Activated naive CD4-positive, alpha-beta T cell treated with Interleukin-2 at 50 U/mL for 16 hours (primary cell): ENCODE measurements at regions not wholly inside any gene's neighbourhood (a gene's known extent, or its start where the extent isn't known, plus 50 kb on each side); places are given as distances from the start of the nearest gene placed in this dataset.
"Not testable (repeated sequence)": the region's sequence is repeated elsewhere in the genome, so short reads cannot be mapped to it uniquely, and the experiment has no call there.

Experiments
- DNase-seq: peaks from one replicate; pipeline ENCODE4 v3.0.0-alpha.2; 2020

DNA sequence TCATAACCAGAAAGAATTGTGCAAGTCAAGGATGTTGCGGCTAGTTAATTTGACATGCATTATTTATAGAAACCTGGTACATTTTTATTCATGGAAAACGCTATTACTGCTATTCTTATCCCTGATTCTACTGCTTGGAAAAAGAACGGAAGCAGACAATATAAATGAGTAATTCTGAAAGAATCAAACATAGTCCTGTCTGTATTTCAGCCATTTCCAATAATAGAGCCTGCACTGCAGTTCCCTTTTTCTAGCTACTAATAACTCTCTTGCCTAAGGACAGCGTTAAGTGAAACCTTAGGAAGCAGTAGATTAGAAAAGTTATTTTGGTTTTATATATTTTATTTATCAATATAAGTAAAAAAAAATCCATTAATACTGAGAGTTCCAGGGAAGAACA lies 414.9 kb downstream of the CYLC2 start:
- no peak for DNase-seq

- no peak for DNase-seq
Measured at GRCh38 chr9:103427696-103428095, 432.6 kb downstream of the CYLC2 start.

DNA sequence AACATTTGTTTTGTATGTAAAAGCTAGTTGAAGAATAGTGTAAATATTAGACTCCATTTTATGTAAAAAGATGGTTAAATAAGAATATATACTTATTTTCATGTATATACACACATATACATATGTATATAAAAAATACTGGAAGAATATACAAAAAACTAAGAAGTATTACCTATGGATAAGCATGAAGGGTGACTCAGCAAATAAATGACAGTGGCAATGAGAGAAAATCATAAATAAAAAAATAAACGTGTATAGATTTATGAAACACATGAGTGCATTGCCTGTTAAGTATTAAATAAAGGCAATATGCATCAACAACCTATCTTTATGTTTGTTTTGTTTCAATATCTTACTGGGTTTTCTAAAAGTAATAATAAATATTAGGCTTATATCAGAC lies 435.3 kb downstream of the CYLC2 start:
- DNase-seq: no peak

DNA sequence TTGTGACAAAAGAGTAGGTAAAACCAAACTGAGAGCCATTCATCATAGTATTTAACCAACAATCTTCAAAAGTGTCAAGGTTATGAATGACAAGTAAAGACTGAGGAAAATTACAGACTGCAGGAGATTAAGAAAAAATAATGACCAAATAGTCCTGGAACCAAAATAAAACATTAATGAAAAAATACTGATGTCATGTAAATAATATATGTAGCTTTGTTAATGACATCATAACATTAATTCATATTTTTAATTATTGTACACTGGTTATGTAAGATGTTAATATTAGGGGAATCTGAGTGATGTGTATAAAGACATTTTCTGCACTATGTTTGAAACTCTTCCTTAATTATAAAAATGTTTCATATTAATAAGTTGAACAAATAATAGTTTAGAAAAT lies 436.7 kb downstream of the CYLC2 start:
- no peak for DNase-seq

GRCh38 chr9:103444176-103444575 lies 449.0 kb downstream of the CYLC2 start:
- DNase-seq: no peak

GRCh38 chr9:103458826-103459225 lies 463.7 kb downstream of the CYLC2 start:
- no peak for DNase-seq

DNA sequence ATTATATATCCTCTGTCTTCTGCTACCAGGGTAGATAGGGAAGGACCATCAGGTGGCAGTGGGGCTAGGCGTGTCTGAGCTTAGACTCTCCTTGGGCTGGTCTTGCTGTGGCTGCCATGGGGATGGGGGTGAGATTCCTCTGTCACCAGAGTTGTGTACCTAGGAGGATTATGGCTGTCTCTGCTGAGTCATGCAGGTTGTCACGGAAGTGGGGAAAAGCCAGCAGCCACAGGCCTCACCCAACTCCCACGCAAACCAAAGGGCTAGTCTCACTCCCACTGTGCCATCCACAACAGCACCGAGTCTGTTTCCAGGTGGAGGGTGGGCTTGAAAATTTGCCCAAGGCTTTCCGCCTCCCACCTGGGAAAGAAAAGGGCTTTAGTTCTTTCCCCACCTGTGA lies 476.1 kb downstream of the CYLC2 start:
- no peak for DNase-seq

DNA sequence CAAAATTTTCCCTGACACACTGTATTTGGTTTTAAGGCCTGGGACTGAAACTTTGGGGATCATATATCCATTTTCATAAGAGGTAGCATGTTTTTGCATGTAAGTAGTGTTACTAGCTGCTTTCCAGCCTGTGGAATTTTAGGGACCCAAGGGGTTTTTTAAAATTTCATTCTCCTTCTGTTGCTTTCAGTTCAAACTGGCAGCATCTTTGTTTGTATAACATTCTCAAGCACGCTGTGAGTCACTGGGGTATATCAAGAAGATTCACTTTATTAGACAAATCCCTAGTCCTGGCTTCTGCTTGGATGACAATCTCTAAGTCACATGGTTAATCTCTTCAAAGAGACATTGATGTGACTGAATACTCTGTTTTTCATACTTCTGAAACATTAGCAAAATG lies 479.0 kb downstream of the CYLC2 start:
- DNase-seq: no peak

DNA sequence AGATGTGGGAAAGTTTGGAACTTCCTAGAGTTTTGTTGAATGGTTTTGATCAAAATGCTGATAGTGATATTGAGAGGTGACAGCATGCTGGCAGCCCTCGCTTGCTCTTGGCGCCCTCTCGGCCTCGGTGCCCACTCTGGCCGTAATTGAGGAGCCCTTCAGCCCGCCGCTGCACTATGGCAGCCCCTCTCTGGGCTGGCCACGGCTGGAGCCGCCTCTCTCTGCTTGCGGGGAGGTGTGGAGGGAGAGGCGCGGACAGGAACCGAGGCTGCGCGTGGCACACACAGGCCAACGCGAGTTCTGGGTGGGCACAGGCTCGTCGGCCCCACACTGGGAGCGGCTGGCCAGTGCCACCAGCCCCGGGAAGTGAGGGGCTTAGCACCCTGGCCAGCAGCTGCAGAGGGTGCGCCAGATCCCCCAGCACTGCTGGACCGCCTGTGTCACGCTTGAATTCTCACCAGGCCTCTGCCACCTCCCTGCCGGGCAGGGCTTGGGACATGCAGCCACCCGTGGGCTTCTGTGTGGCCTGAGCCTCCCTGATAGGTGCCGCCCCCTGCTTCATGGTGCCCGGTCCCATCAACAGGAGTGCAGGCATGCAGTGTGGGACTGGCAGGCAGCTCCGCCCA lies 488.5 kb downstream of the CYLC2 start:
- DNase-seq: no peak

GRCh38 chr9:103485138-103485537 lies 490.0 kb downstream of the CYLC2 start:
- DNase-seq: no peak

DNA sequence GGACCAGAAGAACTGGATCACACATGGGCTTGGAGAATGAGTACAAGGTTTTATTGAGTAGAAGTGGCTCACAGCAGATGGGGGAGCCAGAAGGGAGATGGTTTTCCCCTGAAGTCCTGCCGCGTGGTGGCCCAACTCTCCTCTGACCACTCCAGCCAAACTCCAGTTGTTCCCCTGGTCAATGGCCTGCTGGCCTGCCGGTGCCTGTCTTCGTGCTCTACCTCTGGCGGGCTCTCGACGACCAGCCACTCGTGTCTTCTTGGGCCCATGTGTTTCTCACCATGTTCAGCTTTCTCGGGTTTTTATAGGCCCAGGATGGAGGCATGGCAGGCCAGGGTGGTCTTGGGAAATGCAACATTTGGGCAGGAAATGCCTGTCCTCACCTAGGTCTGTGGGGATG lies 519.6 kb downstream of the CYLC2 start:
- DNase-seq: no peak

GRCh38 chr9:103522409-103522808 lies 527.3 kb downstream of the CYLC2 start:
- DNase-seq: no peak

- no peak for DNase-seq
Measured at GRCh38 chr9:103530934-103531333, 535.8 kb downstream of the CYLC2 start.

DNA sequence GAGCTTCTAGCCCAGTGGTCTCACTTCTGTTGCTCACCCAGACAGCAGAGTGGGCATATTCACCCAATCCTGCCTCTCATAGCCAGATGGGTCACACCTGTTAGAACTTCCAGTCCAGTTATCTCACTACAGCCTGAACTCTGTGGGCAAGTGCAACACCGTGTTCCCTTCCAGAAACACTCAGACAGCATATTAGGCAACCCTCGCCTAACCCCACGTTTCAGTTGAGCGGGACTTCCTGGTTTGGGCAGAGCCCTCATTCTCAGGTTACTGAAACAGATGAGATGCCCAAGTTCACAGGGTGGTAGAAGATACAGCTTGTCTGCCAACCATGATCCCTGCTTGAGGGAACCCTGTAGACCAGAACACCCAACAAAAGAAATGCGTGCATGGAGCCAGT lies 538.2 kb downstream of the CYLC2 start:
- DNase-seq: no peak

- no peak for DNase-seq
Measured at GRCh38 chr9:103537426-103537825, 542.3 kb downstream of the CYLC2 start.

- DNase-seq: no peak
Measured at GRCh38 chr9:103545260-103545659, 548.8 kb upstream of the SMC2 start.

DNA sequence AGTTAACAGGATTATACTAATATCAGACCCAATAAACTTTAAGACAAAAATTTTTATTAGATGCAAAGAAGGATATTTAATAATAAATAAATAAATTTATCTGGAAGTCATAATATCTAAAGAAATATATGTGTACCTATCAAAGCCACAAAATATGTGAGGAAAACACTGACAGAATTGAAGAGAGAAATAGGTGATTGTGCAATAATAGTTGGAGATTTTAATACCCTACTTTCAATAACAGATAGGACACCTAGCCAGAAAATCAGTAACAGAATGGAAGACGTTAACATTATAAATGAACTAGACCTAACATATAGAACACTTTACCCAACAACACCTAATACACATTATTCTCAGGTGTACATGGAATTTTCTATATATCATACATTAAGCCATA lies 541.4 kb upstream of the SMC2 start:
- no peak for DNase-seq

DNA sequence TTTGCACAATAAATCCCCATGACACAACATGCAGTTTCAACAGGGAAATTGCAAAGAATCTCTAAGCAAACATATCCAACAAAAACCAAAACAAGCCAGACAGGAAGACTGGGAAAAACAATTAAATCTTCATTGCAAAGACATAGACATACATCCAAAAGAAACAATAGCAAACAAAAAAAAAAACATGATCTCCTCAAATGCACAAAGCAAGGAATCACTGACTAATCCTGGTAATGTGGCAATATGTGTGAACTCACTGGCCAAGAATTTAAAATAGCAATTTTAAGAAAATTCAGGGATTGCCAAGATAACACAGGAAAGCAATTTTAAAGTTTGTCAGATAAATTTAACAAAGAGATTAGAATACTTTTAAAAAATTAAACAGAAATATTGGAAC lies 520.1 kb upstream of the SMC2 start:
- no peak for DNase-seq

- no peak for DNase-seq
Measured at GRCh38 chr9:103586721-103587120, 507.4 kb upstream of the SMC2 start.

GRCh38 chr9:103601287-103601686 lies 492.8 kb upstream of the SMC2 start:
- no peak for DNase-seq

- not testable (repeated sequence) for DNase-seq
Measured at GRCh38 chr9:103611950-103612349, 482.2 kb upstream of the SMC2 start.

DNA sequence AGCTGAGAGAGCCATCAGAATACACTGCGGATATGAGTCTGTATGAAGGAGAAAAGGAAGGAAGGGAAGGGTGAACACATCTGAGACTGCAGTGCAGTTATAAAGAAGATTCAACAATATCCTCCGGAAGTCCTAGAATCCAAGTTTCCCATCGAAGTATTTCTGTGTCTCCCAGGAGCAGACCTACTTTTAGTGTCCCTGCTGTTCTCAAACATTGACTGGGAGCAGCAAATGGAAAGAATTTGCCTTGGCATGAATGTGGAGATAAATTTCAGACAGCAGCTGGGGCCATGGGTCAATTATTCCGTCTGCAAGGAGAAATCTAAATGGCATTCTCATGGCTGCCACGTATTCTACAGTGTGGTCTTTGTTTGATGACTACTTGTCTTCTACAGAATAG lies 478.1 kb upstream of the SMC2 start:
- no peak for DNase-seq

DNA sequence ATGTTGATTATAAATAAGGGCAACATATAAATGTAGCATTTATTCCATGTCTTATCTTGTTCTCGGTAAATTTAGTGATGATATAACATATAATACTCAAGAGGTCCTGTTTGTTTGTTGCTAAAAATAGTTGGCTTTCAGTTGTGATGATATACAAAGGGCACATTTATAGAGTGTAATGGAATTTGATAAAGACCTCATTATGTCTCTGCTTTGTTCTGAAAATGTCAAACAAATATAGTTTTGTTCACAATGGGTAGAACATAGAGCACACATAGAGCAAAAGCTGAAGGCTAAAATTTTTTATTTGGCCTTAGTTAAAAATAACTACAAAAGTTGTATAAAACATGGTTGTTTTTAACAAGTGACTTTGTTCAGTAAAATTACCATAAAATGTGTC lies 477.1 kb upstream of the SMC2 start:
- DNase-seq: no peak

DNA sequence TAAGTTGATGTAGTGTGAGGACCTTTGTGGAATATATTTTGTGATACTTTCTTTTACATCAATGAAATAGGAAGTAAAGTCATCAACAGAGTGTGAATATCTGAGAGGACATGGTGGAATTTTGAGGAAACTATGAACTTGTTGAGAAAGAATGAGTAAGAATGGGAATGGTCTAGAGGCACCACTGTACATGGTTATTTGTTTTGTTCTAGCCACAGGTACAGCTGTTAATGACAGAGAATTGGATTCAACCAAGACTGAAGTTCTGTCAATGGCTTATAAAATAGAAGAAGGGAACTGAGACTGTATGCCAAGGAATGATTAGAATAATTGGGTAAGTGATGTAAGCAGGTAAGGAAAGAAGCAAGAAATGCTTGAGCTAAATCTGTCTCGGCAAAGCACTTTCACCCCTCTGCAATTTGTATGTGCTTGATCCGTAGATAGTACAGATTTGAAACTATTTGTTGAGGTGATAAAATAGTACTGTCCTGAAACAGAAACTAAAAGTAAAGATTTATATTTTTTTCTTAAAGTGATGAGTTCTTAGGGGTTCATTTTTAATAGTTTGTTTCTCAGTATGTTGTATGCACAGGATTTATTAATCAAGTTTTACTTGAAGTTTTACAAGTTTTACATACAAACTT lies 468.8 kb upstream of the SMC2 start:
- DNase-seq: no peak

GRCh38 chr9:103627731-103628130 lies 466.4 kb upstream of the SMC2 start:
- no peak for DNase-seq
